Activated CD4-positive, alpha-beta T cell treated with anti-CD3 and anti-CD28 coated beads for 1 hour (primary cell): ENCODE measurements at regions not wholly inside any gene's neighbourhood (a gene's known extent, or its start where the extent isn't known, plus 50 kb on each side); places are given as distances from the start of the nearest gene placed in this dataset.
"Not testable (repeated sequence)": the region's sequence is repeated elsewhere in the genome, so short reads cannot be mapped to it uniquely, and the experiment has no call there.

Source experiments
- DNase-seq: peaks from one replicate; pipeline ENCODE4 v3.0.0-alpha.2; 2020

DNA sequence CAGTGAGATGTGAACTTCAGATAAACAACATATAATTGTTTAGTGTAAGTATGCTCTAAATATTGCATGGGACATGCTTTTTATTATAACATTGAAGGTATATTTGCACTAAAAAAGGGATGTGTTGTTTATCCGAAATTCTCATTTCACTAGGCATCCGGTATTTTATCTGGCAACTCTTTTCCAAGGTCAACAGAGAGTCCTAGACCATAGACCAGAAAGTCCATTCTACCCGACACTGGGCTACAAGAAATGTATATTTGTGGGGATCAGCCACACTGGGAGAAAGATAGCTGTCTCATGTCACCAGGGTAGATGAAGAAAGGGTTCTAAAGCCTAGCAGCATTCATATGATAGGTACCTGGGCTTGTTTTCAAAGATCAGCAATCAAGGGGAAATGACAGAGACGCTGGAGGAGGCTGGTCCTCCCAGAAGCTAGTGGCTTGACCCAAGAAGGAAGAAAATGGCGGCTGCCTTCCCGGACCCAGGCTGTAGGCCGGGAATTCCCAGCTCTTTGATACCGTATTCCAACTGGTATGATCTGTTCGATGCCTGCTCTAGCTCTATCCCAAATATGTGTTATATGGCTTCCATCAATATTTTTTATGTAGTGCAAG, 161.1 kb upstream of the IRF2BP2 start:
- no peak for DNase-seq

DNA sequence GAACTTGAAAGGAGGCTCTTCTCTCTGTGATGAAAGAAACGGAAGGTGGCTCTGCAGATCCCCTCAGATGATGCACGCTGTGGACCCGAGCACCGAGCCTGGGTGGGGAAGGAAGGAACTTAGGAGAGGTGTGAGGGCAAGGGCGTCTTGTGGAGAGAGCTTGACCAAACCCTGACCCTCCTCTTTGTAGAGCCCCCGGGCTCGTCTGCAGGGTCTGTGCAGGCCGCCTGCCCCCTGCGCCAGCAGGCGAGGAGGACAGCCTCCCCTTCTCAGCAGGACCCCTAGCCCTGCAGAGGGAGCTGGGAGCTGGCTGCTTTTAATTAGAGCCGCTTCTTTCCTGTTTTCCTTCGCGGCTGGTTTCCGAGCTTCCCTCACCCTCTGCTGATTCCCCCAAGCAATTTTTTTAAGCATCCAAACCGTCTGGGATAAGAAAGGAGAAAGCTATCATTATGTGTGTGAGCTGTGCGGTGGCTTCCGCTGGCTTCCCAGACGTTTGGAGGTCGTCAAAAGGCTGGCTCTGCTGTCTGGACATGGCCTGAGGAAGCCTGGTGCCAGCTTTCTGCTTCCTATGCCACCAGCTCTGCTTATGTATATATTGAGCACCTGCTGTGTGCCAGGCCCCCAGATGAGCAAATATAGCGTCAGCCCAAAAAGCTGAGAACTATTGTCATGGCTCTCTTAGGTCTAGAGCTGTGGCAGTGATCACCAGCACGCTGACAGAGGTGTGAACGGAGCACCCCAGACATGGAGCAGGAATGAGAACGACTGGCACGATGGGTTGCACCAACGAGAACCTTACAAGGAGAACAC, 160.2 kb upstream of the IRF2BP2 start:
- no peak for DNase-seq

DNA sequence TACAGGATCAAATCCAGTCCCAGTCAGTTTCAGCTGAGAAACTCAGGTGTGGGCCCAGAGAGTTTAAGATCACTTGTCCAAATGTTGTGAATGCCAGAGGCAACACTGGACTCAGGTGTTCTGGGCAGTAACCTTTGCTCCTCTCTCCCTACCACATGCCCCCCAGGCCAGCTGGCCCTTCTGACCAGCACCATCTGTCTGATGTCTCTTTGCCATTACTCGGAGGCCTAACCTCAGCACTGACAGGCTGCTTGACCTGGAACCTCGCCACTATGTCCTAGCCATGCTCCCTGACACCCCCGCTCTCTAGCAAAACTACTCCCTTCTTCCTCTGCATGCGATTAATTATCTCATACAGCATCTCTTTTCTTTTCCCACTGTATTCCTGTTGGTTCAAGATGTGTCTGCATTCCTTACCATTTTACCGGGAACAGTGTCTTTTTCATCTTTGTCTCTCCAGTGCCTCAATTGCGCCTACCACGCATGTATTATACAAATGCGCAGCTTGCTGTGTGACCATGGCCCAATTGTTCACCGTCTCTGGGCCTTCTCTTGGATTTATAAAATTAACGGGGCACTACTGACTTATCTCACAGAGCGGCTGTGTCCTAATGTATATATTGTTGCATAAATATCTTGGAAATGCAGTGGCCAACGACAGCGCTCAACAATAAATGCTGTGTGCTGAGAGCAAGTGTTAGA, 159.5 kb upstream of the IRF2BP2 start:
- no peak for DNase-seq

DNA sequence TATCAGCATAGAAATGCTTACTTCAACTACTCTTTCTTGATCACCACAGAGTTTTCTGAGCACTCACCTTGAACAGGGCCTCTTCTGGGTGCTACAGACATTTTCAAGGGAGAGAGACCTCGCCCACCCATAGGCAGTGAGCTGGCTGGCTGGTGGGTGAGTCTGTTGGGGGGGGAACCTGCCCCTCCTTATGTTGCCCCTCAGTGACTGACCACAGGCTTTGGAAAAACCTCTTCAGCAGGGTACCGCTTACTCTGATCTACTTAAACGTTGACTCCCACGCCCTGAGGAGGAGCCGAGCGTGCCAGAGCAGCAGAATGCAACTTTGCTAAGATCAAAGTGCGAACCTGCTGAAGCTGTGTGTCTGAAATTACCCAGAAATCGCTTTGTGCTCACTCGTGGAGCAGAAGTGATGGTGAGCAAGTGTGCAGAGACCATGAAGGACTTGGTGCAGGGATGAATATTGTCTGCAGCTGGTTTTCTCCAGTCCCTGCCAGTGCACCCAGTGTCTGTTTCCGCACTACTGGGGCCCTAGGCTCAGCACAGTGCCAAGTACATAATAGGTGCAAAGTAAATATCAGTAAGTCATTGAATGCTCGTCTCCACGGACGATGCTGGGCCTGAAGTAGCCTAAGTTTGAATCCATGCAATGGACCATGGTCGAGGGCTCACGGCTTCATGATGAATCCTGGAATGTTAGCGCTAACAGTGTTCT, 158.7 kb upstream of the IRF2BP2 start:
- DNase-seq: no peak

DNA sequence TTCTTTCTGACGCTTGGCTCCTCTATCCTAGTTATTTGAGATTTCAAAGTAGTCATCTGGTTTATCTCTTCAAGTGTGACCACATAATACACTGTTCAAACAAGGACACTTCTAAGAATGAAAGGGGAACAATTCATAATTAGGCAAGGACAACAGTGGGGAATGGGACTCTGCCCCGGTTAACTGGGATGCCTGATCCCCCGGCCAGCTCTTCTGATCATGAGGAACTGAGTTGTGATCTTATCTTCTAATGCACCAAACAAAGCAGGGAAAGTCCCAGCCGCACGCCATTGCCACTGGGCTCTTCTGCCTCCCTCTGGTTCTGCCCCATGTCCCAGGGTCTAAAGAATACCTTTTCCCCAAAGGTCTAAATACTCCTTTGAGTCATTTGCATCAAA, 158.2 kb upstream of the IRF2BP2 start:
- DNase-seq: no peak

DNA sequence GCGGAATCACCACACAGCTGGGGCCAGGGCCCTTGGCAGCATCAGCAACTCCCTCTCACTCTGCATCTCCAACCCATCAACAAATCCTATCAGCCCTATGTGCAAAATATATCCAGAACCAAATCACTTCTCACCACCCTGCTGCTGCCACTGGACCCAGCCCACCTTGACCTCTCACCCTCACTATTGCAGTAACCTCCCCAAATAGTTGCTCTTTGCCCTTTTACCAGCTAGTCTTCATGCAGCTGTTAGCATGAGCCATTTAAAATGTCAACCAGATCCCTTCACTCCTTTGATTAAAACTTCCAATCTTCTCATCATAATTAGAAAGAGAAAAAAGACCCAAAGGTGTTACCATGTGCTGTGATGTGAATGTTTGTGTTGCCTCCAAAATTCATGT, 155.7 kb upstream of the IRF2BP2 start:
- DNase-seq: no peak

DNA sequence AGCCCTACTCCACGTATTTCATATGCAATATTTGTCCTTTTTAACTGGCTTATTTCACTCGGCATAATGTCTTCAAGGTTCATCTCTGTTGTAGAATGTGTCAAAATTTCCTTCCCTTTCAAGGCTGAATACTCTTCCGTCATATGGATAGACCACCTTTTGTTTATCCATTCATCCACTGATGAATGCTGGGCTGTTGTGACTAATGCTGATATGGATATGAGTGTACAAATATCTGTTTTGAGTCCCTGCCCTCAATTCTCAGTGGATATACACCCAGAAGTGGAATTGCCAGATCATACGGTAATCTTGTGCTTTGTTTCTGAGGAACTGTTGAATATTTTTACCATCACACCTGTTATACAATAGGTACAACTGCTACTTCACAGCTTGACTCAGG, 155.2 kb upstream of the IRF2BP2 start:
- no peak for DNase-seq

DNA sequence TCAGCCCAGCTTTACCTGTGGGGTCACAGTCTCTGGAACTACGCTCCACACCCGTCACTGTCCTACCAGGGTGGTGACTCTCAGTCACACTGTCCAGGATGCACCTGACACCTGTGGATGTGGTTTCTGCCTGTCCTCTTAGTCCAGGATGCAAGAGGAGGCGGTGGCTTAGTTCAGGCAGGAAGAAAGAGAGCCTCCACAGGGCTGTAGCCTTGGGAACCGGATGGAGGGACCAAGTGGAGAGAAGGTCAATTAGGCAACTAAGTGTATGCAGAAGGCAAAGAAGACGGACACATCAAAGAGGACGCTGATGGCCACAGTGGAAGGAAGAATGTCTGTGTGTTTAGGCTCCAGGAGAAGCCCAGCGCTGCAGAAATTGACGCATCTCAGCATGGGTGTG, 153.9 kb upstream of the IRF2BP2 start:
- DNase-seq: no peak

DNA sequence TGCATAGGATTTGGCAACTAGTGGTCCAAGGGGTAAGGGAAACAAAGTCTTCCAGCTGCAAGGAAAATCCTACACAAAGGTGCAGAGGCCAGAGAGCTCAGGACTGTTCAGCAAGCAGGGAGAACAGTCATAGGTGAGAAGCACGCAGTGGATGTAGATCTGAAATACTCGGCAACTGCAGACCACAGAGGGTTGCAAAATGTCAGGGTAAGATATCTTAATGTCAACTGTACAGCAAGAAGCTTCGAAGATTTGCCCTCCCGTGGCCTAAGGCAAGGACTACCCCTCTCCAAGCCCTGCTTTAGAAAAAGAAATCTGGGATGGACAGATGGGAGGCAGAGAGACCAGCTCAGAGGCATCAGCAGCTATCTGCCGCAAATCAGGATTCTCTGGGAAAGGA, 153.4 kb upstream of the IRF2BP2 start:
- no peak for DNase-seq

DNA sequence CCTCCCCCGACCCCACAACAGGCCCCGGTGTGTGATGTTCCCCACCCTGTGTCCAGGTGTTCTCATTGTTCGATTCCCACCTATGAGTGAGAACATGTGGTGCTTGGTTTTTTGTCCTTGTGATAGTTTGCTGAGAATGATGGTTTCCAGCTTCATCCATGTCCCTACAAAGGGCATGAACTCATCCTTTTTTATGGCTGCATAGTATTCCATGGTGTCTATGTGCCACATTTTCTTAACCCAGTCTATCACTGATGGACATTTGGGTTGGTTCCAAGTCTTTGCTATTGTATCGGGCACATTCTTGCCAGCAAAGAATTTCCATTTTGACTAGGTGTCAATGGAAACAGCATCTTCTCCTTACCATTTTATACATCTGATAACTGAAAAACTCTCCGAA, 152.1 kb upstream of the IRF2BP2 start:
- not testable (repeated sequence) for DNase-seq

DNA sequence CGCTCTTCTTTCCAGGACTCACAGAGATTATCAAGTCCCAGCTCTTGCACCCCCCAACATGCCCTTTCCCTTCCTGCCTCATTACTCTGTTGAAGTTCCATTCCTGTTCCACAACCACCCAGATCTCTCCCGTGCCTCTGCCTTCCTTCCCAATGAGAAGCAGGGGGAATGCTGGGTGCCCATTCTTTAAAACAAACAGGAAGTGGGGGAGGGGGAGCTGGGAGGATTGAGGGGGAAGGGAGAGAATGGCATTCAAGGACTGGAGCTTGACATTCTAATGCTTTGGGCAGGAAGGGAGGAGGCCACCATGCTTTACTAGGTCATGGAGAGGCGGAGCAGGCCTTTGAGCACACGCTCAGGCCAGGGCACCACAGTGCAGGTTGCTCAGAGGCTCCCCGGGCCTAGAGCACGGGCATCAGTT, 150.3 kb upstream of the IRF2BP2 start:
- DNase-seq: no peak

DNA sequence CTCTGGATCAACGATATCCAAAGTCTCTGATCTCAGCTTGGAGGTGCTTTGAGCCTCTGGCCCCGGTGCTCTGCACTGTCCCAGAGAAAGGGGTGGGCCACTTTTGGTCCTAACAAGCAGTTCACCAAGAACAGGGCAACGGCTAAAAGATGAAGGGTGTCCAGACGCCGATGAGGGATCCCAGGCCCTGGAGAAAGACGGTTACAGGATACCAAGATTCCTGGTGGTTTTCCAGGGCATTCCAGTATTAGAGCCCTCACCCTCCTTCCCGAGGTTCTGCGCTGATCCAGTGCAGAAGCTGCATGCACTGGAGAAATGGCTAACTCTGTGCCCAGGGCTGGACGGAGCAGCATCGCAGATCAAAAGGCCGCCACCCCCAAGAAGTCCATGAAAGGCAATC, 149.9 kb upstream of the IRF2BP2 start:
- no peak for DNase-seq

DNA sequence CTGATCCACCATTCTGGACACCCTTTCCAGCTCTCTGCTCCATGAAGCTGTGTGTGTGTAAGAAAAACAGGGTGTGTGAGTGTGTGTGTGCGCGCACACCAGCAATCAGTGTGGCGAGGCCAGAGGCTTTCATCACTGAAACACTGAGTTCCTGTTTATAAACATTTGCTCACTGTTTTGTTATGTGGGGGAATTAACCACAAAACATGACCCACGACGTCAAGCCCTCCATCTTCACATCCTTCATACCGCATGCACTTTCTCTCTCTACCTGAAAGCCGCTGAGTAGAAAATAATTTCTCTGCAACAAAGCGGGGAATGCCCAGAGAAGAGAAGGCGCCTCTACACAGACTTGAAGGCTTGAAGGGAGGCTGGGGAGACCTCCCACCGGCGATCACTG, 148.9 kb upstream of the IRF2BP2 start:
- no peak for DNase-seq

DNA sequence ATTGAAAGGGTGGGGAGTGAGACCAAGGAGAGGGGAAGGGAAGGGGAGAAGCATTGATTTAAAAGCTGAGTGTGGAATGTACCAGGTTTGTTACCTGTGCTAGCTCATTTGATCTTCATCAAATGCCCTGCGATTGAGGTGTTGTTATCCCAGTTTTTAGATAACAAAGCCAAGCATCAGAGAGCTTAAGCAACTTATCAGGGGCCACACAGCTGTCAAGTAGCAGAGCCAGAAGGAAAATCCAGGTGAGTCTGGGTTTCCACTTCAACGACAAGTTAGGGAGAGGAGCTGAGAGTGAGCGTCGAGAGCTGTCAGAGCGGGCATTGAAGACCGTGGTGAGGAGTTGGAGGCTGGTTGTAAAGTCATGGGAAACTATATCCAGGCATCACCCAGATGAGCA, 146.9 kb upstream of the IRF2BP2 start:
- no peak for DNase-seq

DNA sequence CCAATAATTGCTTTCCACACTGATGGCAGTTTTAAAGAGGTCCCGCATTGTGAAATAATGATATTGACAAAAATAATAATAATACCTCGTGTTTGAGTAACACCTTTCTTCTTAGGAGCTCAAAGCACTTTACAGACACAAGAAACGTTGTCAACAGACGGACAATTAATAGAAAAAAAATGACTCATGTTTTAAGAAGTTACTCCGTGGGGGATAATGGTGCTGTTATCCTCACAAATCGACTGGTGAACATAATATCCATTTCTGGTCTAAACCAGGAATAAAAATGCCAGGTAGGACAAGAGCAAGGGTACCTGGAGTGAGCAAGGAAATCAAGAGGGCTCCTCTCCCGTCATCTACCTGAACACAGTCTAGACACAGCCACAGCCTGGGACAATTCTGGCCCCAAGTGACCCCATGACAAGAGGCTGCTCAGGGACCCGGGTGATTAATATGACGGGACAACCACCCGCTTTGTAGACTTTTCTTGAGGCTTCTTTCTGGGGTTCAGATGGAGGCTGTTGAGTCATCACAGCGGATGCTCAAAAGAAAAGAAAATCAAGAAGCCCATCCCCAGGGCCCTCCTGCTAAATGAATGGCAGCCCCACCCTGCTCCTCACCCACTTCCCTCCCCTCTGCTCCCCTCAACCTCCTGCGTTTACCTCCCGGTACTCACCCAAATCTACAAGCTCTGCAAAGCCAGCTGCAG, 146.2 kb upstream of the IRF2BP2 start:
- no peak for DNase-seq

DNA sequence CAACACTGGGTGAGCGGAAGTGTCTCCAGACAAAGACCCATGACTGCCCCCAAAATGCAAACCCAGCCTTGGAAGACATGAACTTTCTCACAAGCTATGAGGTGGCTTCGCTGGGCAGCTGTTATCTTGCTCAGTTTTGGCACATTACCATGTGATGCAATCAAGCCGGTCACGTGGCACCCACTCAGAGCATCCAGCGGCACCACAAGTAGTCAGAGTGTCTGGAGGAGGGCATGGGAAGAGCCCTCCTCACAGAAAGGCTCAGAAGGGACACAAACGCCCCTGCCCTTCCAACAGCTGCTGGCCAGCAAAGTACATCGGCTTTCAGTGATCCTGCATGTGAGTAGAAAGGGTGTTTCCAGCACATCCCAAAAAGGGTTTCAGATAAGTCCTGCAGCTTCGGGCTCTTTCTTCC, 145.5 kb upstream of the IRF2BP2 start:
- DNase-seq: no peak

DNA sequence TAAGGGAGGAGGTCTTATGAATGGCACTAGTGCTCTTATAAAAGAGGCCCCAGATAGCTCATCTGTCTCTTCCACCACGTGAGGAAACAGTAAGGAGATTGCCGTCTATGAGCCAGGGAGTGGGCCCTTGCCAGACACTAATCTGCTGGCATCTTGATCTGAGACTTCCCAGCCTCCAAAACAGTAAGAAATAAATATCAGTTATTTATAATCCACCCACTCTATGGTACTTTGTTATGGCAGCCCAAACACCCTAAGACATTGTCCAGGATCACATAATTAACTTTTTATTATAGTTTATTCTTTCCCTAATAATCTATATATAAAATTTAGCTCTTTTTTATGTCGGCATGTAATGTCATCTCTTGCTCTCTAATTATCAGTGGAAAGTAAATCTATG, 144.0 kb upstream of the IRF2BP2 start:
- no peak for DNase-seq

DNA sequence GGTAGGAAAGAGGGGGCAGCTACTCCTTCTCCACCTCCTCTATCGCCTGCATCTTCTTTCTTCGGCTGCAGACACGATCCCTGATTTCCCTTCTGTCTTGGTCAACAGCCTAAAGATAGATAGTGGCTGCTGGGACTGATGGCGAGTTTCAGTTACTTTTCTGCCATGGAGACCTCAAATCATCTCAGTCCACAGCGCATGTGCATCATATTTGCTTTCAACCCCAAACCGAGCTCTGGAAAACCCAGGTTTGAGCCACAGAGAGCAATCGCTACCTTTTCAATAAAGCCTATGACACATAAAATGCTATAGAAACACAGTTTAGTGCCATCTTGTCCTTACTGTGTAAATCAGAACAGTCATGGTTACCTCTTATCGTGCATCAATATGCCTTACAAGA, 142.9 kb upstream of the IRF2BP2 start:
- no peak for DNase-seq

DNA sequence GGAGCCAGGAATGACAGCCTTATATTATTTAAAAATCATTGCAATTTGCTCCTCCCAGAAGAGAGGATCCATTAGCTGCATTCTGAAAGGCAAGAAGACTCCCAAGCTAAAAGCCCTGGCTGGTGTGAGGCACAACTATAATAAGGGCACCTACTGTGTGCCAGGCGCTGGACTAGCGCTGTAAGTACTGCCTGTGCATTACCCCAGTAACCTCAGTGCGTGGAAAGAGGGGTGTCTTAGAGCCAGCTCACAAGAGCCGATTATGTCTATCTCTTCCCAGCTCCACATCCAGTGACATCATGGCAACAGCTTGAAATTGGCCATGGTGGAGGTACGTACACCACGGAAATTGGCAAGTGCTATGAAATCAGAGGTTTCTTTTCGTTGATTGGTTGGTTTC, 141.7 kb upstream of the IRF2BP2 start:
- no peak for DNase-seq

DNA sequence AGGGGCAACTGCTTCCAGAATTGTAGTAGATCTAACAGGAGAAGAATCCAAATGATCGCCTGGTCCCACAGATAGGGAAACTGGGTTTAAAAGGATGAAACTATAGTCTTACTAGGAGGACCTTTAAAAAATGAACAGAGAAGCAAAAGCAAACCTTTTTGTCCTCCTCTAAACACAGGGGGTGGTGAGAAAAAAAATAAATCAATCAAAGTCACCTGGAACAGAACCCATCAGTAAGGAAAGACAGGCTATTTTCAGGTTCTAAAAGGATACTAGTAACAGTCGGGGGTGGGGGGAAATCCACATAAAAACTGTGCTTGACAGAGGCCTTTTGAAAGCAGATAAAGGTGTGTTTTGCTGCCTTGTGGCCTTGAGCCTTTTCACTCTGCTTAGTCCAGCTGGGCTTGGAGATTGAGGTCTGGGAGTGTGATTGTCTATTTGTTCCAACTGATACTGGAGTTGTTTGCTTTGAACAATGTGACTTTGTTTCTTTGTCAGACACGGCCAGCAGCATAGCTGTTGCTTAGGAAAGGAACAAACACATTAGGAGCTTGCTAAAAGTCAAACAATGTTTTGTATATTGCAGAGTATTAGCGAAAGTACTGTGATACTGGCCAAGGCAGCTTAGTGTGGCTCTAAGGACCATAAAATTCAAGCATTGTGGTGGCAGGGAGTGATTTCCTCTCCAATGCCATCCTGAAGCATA, 141.1 kb upstream of the IRF2BP2 start:
- DNase-seq: no peak

DNA sequence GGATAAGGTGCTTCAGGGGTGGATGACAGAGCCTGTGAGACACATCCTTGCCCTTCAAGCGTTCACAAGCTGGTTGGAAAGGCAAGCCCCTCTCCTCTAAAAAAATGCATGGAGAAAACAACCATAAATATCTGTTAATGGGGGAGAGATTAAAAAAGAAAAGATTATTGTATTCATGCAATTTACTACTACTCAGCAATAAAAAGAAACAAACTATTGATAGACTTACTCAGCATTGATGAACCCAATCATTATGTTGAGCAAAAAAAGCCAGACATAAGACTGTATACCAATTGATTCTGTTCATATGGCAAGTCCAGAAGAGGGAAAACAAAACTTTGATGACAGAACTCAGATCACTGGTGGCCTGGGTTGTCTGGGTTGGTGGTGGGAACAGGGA, 138.7 kb upstream of the IRF2BP2 start:
- no peak for DNase-seq

DNA sequence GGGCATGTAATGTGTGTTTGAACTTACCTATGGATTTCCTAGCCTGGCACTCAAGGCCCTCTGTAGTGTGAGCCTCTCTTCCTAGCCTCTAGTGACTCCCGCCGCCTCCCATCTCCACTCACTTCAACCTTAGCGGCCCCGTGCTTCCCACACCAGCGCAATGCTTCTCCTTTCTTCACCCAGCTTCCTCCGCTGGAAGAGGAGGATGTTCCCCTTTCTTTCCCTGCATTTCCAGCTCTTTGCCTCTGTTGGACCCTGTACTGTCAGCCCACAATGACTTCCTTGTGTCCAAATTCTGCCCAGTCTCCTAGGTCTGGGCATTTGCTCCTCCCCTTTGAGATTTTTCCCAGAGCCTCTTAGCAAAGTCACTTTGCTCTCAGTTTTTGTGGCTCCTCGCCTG, 138.1 kb upstream of the IRF2BP2 start:
- DNase-seq: no peak
